ENCODE measurements at regions not wholly inside any gene's neighbourhood (a gene's known extent, or its start where the extent isn't known, plus 50 kb on each side); places are given as distances from the start of the nearest gene placed in this dataset.
A peak's percentile ranks its signal among the peaks of the same experiment; 100 is the strongest.

GRCh38 chr5:68380078-68380477, 164.5 kb downstream of the PIK3R1 start:
- no peak for FAIRE-seq

GRCh38 chr5:68381060-68381459, 165.5 kb downstream of the PIK3R1 start:
- FAIRE-seq, result no peak

GRCh38 chr5:68381909-68382308, 166.4 kb downstream of the PIK3R1 start:
- no peak for FAIRE-seq

- no peak for FAIRE-seq
Observed at GRCh38 chr5:68382640-68383039, 167.1 kb downstream of the PIK3R1 start.

- FAIRE-seq, result no peak
Observed at GRCh38 chr5:68383888-68384310, 168.3 kb downstream of the PIK3R1 start.

GRCh38 chr5:68384936-68385594, 169.5 kb downstream of the PIK3R1 start:
- no peak for FAIRE-seq

- no peak for FAIRE-seq
Observed at GRCh38 chr5:68385936-68386335, 170.4 kb downstream of the PIK3R1 start.

GRCh38 chr5:68387074-68387796, 171.7 kb downstream of the PIK3R1 start:
- FAIRE-seq, result no peak

- FAIRE-seq, result no peak
Observed at GRCh38 chr5:68389618-68390017, 174.1 kb downstream of the PIK3R1 start.

- no peak for FAIRE-seq
Observed at GRCh38 chr5:68392617-68393016, 177.1 kb downstream of the PIK3R1 start.

GRCh38 chr5:68395302-68395701, 179.7 kb downstream of the PIK3R1 start:
- FAIRE-seq, result no peak

GRCh38 chr5:68395926-68396511, 180.5 kb downstream of the PIK3R1 start:
- FAIRE-seq, result no peak

- FAIRE-seq, result no peak
Observed at GRCh38 chr5:68396722-68397121, 181.2 kb downstream of the PIK3R1 start.

GRCh38 chr5:68398146-68398812, 182.7 kb downstream of the PIK3R1 start:
- FAIRE-seq, result no peak

- FAIRE-seq, result no peak
Observed at GRCh38 chr5:68403301-68403700, 187.7 kb downstream of the PIK3R1 start.

GRCh38 chr5:68404246-68404645, 188.7 kb downstream of the PIK3R1 start:
- FAIRE-seq, result peak; percentile 36

GRCh38 chr5:68405026-68405684, 189.6 kb downstream of the PIK3R1 start:
- FAIRE-seq, result no peak

- no peak for FAIRE-seq
Observed at GRCh38 chr5:68405784-68406743, 190.5 kb downstream of the PIK3R1 start.

GRCh38 chr5:68406767-68407241, 191.2 kb downstream of the PIK3R1 start:
- FAIRE-seq, result no peak

- no peak for FAIRE-seq
Observed at GRCh38 chr5:68407311-68408239, 192.0 kb downstream of the PIK3R1 start.
